GM21619 (cell line): ENCODE measurements at regions not wholly inside any gene's neighbourhood (a gene's known extent, or its start where the extent isn't known, plus 50 kb on each side); places are given as distances from the start of the nearest gene placed in this dataset.
"Not testable (repeated sequence)": the region's sequence is repeated elsewhere in the genome, so short reads cannot be mapped to it uniquely, and the experiment has no call there.

ENCODE experiments used
- ATAC-seq: cut with Tn5 transposase; IDR thresholded peaks from one replicate; pipeline ENCODE4 v1.9.1; 2021; ENCODE audit not compliant: unreplicated experiment

GRCh38 chr4:173652283-173652931 lies 122.4 kb upstream of the HAND2 start:
- ATAC-seq = no peak

GRCh38 chr4:173651651-173652282 lies 121.7 kb upstream of the HAND2 start:
- ATAC-seq = no peak

- no peak for ATAC-seq
These were observed 117.9 kb upstream of the HAND2 start for GRCh38 chr4:173647902-173648301.

GRCh38 chr4:173642509-173642908 lies 112.5 kb upstream of the HAND2 start:
- ATAC-seq = no peak

GRCh38 chr4:173635395-173635794 lies 105.4 kb upstream of the HAND2 start:
- no peak for ATAC-seq

- no peak for ATAC-seq
These were observed 96.2 kb upstream of the HAND2 start for GRCh38 chr4:173626277-173626676.

GRCh38 chr4:173618648-173619047 lies 88.6 kb upstream of the HAND2 start:
- ATAC-seq = not testable (repeated sequence)

- ATAC-seq = no peak
These were observed 79.1 kb upstream of the HAND2 start for GRCh38 chr4:173609158-173609557.

GRCh38 chr4:173608632-173609031 lies 78.6 kb upstream of the HAND2 start:
- ATAC-seq = not testable (repeated sequence)

GRCh38 chr4:173591760-173592159 lies 61.7 kb upstream of the HAND2 start:
- ATAC-seq = no peak

GRCh38 chr4:173590697-173591096 lies 60.7 kb upstream of the HAND2 start:
- ATAC-seq = no peak

GRCh38 chr4:173585876-173586572 lies 56.0 kb upstream of the HAND2 start:
- no peak for ATAC-seq

GRCh38 chr4:173584506-173584905 lies 54.5 kb upstream of the HAND2 start:
- ATAC-seq = no peak
